GM12892 (cell line): ENCODE measurements at regions not wholly inside any gene's neighbourhood (a gene's known extent, or its start where the extent isn't known, plus 50 kb on each side); places are given as distances from the start of the nearest gene placed in this dataset.

Experiments used
- POLR2A ChIP-seq: IDR thresholded peaks from 2 replicates; pipeline ENCODE4 v1.6.1; 2011; ENCODE audit warnings: low read depth, low read length, control low read depth
- POLR2AphosphoS5 ChIP-seq: IDR thresholded peaks from 2 replicates; pipeline ENCODE4 v1.6.1; 2011; ENCODE audit warnings: low read depth, low read length, control low read depth
- TAF1 ChIP-seq: IDR thresholded peaks from 2 replicates; pipeline ENCODE4 v1.6.1; 2011; ENCODE audit warnings: low read depth, mild to moderate bottlenecking, control low read depth, low read length, borderline replicate concordance

DNA sequence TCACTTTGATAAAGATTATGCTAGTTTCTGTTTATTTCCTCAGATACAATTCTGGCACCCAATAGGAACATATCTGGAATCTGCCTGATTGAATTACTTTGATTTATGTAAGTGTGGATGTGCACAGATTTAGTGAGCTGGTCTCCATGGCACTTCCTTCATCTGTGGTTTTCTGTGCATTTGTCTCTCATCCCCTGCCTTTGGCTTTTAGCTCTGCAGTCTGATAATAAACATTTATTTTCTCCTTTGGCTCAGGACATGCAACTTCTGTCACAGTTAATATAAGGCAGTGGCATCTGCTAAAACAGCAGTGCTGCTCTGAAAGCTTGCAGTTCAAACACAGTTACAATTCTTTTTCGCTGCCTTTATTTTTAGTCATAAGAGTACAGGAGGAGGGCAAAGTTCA lies 273.7 kb upstream of the CHRM2 start:
- TF ChIP-seq POLR2A (no peak), POLR2AphosphoS5 (no peak), TAF1 (no peak)
